OCI-LY7 (cell line): ENCODE measurements at regions not wholly inside any gene's neighbourhood (a gene's known extent, or its start where the extent isn't known, plus 50 kb on each side); places are given as distances from the start of the nearest gene placed in this dataset.

ENCODE experiments used
- BruUV-seq: library from RNA; stranded (reverse); fragments of 400-500 nt; replicated peaks from 2 replicates; lab custom pipeline; 2021; lab: Mats Ljungman, UMichigan
- CTCF ChIA-PET: fragments of 300-600 bp; sonication (Branson Sonifier 250); formaldehyde crosslinking; loops from one replicate; lab custom pipeline; 2022; ENCODE audit warnings: antibody characterized with exemption; ENCODE audit not compliant: unreplicated experiment; lab: Charles Lee
- POLR2A ChIA-PET: fragments of 300-600 bp; sonication (Branson Sonifier 250); formaldehyde crosslinking; loops from one replicate; lab custom pipeline; 2022; ENCODE audit warnings: antibody characterized with exemption; lab: Charles Lee
- DNase-seq: peaks from one replicate; pipeline ENCODE4 v3.0.0-alpha.2; 2015; ENCODE audit warnings: low spot score
- H2AFZ ChIP-seq: fragments of 200-600 bp; sonication (generic), shearing (Covaris generic); 2 replicates; pipeline ENCODE4 v1.6.1; 2014; ENCODE audit warnings: mild to moderate bottlenecking, antibody characterized with exemption, low read length, moderate library complexity
- H3K27ac ChIP-seq: fragments of 200-600 bp; sonication (generic); 2 replicates; pipeline ENCODE4 v1.5.1; 2014; ENCODE audit warnings: mixed run types, low read depth, mild to moderate bottlenecking, moderate library complexity, low read length, inconsistent platforms; ENCODE audit not compliant: poor library complexity, severe bottlenecking
- H3K36me3 ChIP-seq: fragments of 200-600 bp; sonication (generic); 2 replicates; pipeline ENCODE4 v1.6.1; 2014; ENCODE audit warnings: mild to moderate bottlenecking, antibody characterized with exemption, low read length, moderate library complexity, mixed read lengths; ENCODE audit not compliant: insufficient read depth
- H3K4me1 ChIP-seq: fragments of 200-600 bp; sonication (generic); 2 replicates; pipeline ENCODE4 v1.5.1; 2014; ENCODE audit warnings: mild to moderate bottlenecking, low read length; ENCODE audit not compliant: insufficient read depth, poor library complexity, severe bottlenecking
- H3K4me2 ChIP-seq: fragments of 200-600 bp; sonication (generic); 2 replicates; pipeline ENCODE4 v1.6.1; 2014; ENCODE audit warnings: mild to moderate bottlenecking, low read length
- H3K4me3 ChIP-seq: fragments of 200-600 bp; sonication (generic); 2 replicates; pipeline ENCODE4 v1.5.1; 2014; ENCODE audit warnings: mild to moderate bottlenecking, low read depth, low read length; ENCODE audit not compliant: poor library complexity, severe bottlenecking
- H3K79me2 ChIP-seq: fragments of 200-600 bp; sonication (generic); 2 replicates; pipeline ENCODE4 v1.6.1; 2016; ENCODE audit warnings: low read depth, mild to moderate bottlenecking, low read length, moderate library complexity, mixed read lengths; ENCODE audit not compliant: insufficient read depth
- H3K9me2 ChIP-seq: fragments of 200-600 bp; sonication (generic); 2 replicates; pipeline ENCODE4 v1.6.1; 2016; ENCODE audit warnings: mild to moderate bottlenecking, low read length, mixed read lengths; ENCODE audit not compliant: insufficient read depth
- H3K9me3 ChIP-seq: fragments of 200-600 bp; sonication (generic); 2 replicates; pipeline ENCODE4 v1.6.1; 2014; ENCODE audit warnings: mild to moderate bottlenecking, mixed run types, low read length, mixed read lengths
- H4K20me1 ChIP-seq: fragments of 200-600 bp; sonication (generic); 2 replicates; pipeline ENCODE4 v1.6.1; 2014; ENCODE audit warnings: mild to moderate bottlenecking, antibody characterized with exemption, low read length, moderate library complexity, mixed read lengths; ENCODE audit not compliant: insufficient read depth
- CTCF ChIP-seq: fragments of 200-600 bp; sonication (generic); conservative IDR thresholded peaks from 2 replicates; pipeline ENCODE4 v1.5.1; 2014; ENCODE audit warnings: mild to moderate bottlenecking, antibody characterized with exemption, low read length, moderate library complexity, mixed read lengths
- EZH2phosphoT487 ChIP-seq: fragments of 200-600 bp; sonication (generic); IDR thresholded peaks from 2 replicates; pipeline ENCODE4 v1.6.1; 2018; ENCODE audit warnings: low read depth, borderline replicate concordance, mild to moderate bottlenecking, mixed run types, antibody characterized with exemption, low read length, moderate library complexity, mixed read lengths
- intact Hi-C: fragments of 100-400 bp; cut with micrococcal nuclease; formaldehyde crosslinking; loops from one replicate; pipeline ENCODE4 v1.10.0; 2022; ENCODE audit not compliant: unreplicated experiment

GRCh38 chr4:107472265-107472948, 247.6 kb downstream of the PAPSS1 start:
- H3K4me1 ChIP-seq = no peaks in the 10 kb centered on the region
- POLR2A ChIA-PET = interaction anchor here (0.6 kb wide), 1 partner anchor 52 kb away, joined by 3 read pairs; no protein-coding TSS in a partner anchor

GRCh38 chr4:107470173-107470572, 249.9 kb downstream of the PAPSS1 start:
- Histone ChIP-seq H3K79me2 (no peaks in the 10 kb centered on the region), H3K4me1 (no peaks in the 10 kb centered on the region), H3K9me3 (no peaks in the 10 kb centered on the region), H2AFZ (no peak overlapping the region), H3K36me3 (no peaks in the 10 kb centered on the region), H3K4me2 (no peak overlapping the region), H4K20me1 (no peaks in the 10 kb centered on the region), H3K4me3 (no peak overlapping the region), H3K9me2 (no peaks in the 10 kb centered on the region), H3K27ac (no peak overlapping the region)
- DNase-seq = no peak
- ChIA-PET CTCF (no interaction called here), POLR2A (interaction anchor here (0.7 kb wide), 1 partner anchor 161 kb away, joined by 3 read pairs; no protein-coding TSS in a partner anchor)
- intact Hi-C loops = no loop called here
- no TSS peak for BruUV-seq
- TF ChIP-seq EZH2phosphoT487 (no peak), CTCF (no peak)

More at GRCh38 chr4:107472265-107472948, 247.6 kb downstream of the PAPSS1 start:
- CTCF ChIA-PET = no interaction called here
- H3K36me3 ChIP-seq = no peaks in the 10 kb centered on the region
- BruUV-seq = no TSS peak
- no peak overlapping the region for H3K4me3 ChIP-seq
- no peaks in the 10 kb centered on the region for H3K9me3 ChIP-seq
- DNase-seq = no peak
- no peak overlapping the region for H3K4me2 ChIP-seq
- no peaks in the 10 kb centered on the region for H3K9me2 ChIP-seq
- no peak overlapping the region for H3K27ac ChIP-seq
- intact Hi-C loops = no loop called here
- TF ChIP-seq EZH2phosphoT487 (no peak), CTCF (no peak)
- H2AFZ ChIP-seq = no peak overlapping the region
- no peaks in the 10 kb centered on the region for H4K20me1 ChIP-seq
- no peaks in the 10 kb centered on the region for H3K79me2 ChIP-seq

- Histone ChIP-seq H3K9me2 (no peaks in the 10 kb centered on the region), H3K4me3 (no peak overlapping the region), H3K4me2 (no peak overlapping the region), H4K20me1 (no peaks in the 10 kb centered on the region), H3K4me1 (no peaks in the 10 kb centered on the region), H3K79me2 (no peaks in the 10 kb centered on the region), H3K27ac (no peak overlapping the region), H3K9me3 (no peaks in the 10 kb centered on the region), H3K36me3 (no peaks in the 10 kb centered on the region), H2AFZ (no peak overlapping the region)
- POLR2A ChIA-PET = no interaction called here
- TF ChIP-seq EZH2phosphoT487 (no peak), CTCF (no peak)
- CTCF ChIA-PET = no interaction called here
- DNase-seq = no peak
- intact Hi-C loops = no loop called here
- BruUV-seq = no TSS peak
These were observed 251.2 kb downstream of the PAPSS1 start for GRCh38 chr4:107468812-107469211.
